LNCaP clone FGC (cell line): ENCODE measurements at regions not wholly inside any gene's neighbourhood (a gene's known extent, or its start where the extent isn't known, plus 50 kb on each side); places are given as distances from the start of the nearest gene placed in this dataset.
"Not testable (repeated sequence)": the region's sequence is repeated elsewhere in the genome, so short reads cannot be mapped to it uniquely, and the experiment has no call there.

Experiments
- DNase-seq: peaks from one replicate; pipeline ENCODE4 v3.0.0-alpha.2; 2011; ENCODE audit warnings: low read depth
- H3K4me3 ChIP-seq: 2 replicates; pipeline ENCODE4 v1.5.1; 2011; ENCODE audit warnings: mild to moderate bottlenecking, low read depth, low read length, control low read depth
- TF ChIP-seq, protein P1 (sequence below): IDR thresholded peaks from 2 replicates; pipeline ENCODE4 v1.5.1; 2012; ENCODE audit warnings: mild to moderate bottlenecking; ENCODE audit not compliant: control insufficient read depth, insufficient read depth; ENCODE audit errors: extremely low read depth

DNA sequence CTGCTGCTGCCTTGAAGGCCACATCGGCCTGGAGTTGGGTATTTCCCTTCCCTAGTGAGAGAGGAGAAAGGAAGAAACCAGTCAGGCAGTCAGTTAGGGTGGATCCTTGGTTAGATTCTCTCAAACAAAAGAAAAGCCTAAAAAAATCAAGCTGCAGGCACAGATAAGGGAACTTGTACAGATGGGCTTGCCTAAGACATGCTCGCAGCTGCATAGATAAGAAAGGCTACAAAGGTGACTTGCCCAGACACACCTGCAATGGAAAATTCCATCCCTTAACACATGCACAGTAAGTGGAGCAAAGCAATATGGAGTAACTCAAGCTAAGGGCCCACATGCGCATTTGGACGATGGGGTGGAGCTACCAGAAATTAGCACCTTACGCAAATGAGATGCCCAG lies 199.7 kb upstream of the ARPP21 start:
- DNase-seq: no peak
- no peak overlapping the region for H3K4me3 ChIP-seq
- TF ChIP-seq, protein P1, sequence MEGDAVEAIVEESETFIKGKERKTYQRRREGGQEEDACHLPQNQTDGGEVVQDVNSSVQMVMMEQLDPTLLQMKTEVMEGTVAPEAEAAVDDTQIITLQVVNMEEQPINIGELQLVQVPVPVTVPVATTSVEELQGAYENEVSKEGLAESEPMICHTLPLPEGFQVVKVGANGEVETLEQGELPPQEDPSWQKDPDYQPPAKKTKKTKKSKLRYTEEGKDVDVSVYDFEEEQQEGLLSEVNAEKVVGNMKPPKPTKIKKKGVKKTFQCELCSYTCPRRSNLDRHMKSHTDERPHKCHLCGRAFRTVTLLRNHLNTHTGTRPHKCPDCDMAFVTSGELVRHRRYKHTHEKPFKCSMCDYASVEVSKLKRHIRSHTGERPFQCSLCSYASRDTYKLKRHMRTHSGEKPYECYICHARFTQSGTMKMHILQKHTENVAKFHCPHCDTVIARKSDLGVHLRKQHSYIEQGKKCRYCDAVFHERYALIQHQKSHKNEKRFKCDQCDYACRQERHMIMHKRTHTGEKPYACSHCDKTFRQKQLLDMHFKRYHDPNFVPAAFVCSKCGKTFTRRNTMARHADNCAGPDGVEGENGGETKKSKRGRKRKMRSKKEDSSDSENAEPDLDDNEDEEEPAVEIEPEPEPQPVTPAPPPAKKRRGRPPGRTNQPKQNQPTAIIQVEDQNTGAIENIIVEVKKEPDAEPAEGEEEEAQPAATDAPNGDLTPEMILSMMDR: no peak

- H3K4me3 ChIP-seq: no peak overlapping the region
- TF ChIP-seq, protein P1: no peak
- no peak for DNase-seq
These were observed 198.5 kb upstream of the ARPP21 start for GRCh38 chr3:35440826-35441225.

GRCh38 chr3:35446896-35447295 lies 192.4 kb upstream of the ARPP21 start:
- no peak overlapping the region for H3K4me3 ChIP-seq
- no peak for DNase-seq
- TF ChIP-seq, protein P1: no peak

DNA sequence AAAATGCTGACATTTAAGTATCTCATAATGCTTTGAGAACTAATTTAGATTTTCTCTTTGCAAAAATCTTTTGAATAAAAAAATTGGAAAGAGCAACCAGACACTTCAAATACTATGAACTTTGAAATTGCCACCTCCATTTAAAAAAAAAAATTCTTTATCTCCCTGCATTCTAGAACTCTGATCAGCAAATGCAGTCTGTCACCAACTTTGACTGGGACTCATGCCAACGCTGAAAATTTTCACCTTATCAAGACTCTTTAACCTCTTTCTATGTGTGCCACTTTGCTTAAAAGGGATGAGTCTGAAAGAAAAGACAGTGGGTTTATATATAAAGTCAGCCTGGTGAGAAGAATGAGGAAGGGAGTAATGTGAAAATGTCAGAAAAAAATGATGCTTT lies 191.2 kb upstream of the ARPP21 start:
- TF ChIP-seq, protein P1: no peak
- DNase-seq: no peak

GRCh38 chr3:35448681-35449080 lies 190.6 kb upstream of the ARPP21 start:
- TF ChIP-seq, protein P1: no peak
- no peak overlapping the region for H3K4me3 ChIP-seq
- no peak for DNase-seq

More for the DNA sequence above, 191.2 kb upstream of the ARPP21 start:
- no peak overlapping the region for H3K4me3 ChIP-seq

- not testable (repeated sequence) for H3K4me3 ChIP-seq, DNase-seq
These were observed 184.5 kb upstream of the ARPP21 start for GRCh38 chr3:35454819-35455218.

GRCh38 chr3:35473956-35474355 lies 165.4 kb upstream of the ARPP21 start:
- H3K4me3 ChIP-seq: no peak overlapping the region
- DNase-seq: no peak
- TF ChIP-seq, protein P1: no peak

DNA sequence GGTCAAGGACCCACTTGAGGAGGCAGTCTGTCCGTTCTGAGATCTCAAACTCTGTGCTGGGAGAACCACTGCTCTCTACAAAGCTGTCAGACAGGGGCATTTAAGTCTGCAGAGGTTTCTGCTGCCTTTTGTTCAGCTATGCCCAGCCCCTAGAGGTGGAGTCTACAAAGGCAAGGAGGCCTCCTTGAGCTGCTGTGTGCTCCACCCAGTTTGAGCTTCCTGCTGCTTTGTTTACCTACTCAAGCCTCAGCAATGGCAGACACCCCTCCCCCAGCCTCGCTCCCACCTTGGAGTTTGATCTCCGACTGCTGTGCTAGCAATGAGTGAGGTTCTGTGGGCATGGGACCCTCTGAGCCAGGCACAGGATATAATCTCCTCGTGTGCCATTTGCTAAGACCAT lies 156.8 kb upstream of the ARPP21 start:
- H3K4me3 ChIP-seq, DNase-seq: not testable (repeated sequence)
